ENCODE measurements at regions not wholly inside any gene's neighbourhood (a gene's known extent, or its start where the extent isn't known, plus 50 kb on each side); places are given as distances from the start of the nearest gene placed in this dataset.

GRCh38 chr1:38330799-38331198, 284.2 kb upstream of the POU3F1 start:
- Histone ChIP-seq H3K36me3 (ENCODE audit: control insufficient read depth, insufficient read depth, low read length) (no peaks in the 10 kb centered on the region), H3K27me3 (replicated peaks; ENCODE audit: control insufficient read depth, insufficient read depth, low read length) (no peaks in the 10 kb centered on the region; the same call in 1 of the 2 replicates), H3K4me3 (replicated peaks; ENCODE audit: low read depth, low read length) (no peak overlapping the region)
- TF ChIP-seq, protein P1, sequence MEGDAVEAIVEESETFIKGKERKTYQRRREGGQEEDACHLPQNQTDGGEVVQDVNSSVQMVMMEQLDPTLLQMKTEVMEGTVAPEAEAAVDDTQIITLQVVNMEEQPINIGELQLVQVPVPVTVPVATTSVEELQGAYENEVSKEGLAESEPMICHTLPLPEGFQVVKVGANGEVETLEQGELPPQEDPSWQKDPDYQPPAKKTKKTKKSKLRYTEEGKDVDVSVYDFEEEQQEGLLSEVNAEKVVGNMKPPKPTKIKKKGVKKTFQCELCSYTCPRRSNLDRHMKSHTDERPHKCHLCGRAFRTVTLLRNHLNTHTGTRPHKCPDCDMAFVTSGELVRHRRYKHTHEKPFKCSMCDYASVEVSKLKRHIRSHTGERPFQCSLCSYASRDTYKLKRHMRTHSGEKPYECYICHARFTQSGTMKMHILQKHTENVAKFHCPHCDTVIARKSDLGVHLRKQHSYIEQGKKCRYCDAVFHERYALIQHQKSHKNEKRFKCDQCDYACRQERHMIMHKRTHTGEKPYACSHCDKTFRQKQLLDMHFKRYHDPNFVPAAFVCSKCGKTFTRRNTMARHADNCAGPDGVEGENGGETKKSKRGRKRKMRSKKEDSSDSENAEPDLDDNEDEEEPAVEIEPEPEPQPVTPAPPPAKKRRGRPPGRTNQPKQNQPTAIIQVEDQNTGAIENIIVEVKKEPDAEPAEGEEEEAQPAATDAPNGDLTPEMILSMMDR (IDR thresholded peaks at IDR 0.05; ENCODE audit: insufficient read depth, low read length, poor library complexity, severe bottlenecking), result no peak
- no peak for DNase-seq (ENCODE audit: extremely low read depth, insufficient read length)

GRCh38 chr1:38329644-38330043, 283.1 kb upstream of the POU3F1 start:
- Histone ChIP-seq H3K27me3 (replicated peaks; ENCODE audit: control insufficient read depth, insufficient read depth, low read length) (no peaks in the 10 kb centered on the region; the same call in 1 of the 2 replicates), H3K4me3 (replicated peaks; ENCODE audit: low read depth, low read length) (no peak overlapping the region), H3K36me3 (ENCODE audit: control insufficient read depth, insufficient read depth, low read length) (no peaks in the 10 kb centered on the region)
- DNase-seq (ENCODE audit: extremely low read depth, insufficient read length), result no peak
- TF ChIP-seq, protein P1 (IDR thresholded peaks at IDR 0.05; ENCODE audit: insufficient read depth, low read length, poor library complexity, severe bottlenecking), result no peak

- Histone ChIP-seq H3K27me3 (replicated peaks; ENCODE audit: control insufficient read depth, insufficient read depth, low read length) (no peaks in the 10 kb centered on the region; the same call in 1 of the 2 replicates), H3K36me3 (ENCODE audit: control insufficient read depth, insufficient read depth, low read length) (no peaks in the 10 kb centered on the region), H3K4me3 (replicated peaks; ENCODE audit: low read depth, low read length) (no peak overlapping the region)
- TF ChIP-seq, protein P1 (IDR thresholded peaks at IDR 0.05; ENCODE audit: insufficient read depth, low read length, poor library complexity, severe bottlenecking), result no peak
- no peak for DNase-seq (ENCODE audit: extremely low read depth, insufficient read length)
Measured at GRCh38 chr1:38328278-38329035, 281.9 kb upstream of the POU3F1 start.

- DNase-seq (ENCODE audit: extremely low read depth, insufficient read length), result no peak
- no peaks in the 10 kb centered on the region; the same call in 1 of the 2 replicates for H3K27me3 ChIP-seq (replicated peaks; ENCODE audit: control insufficient read depth, insufficient read depth, low read length)
- TF ChIP-seq, protein P1 (IDR thresholded peaks at IDR 0.05; ENCODE audit: insufficient read depth, low read length, poor library complexity, severe bottlenecking), result no peak
- no peak overlapping the region for H3K4me3 ChIP-seq (replicated peaks; ENCODE audit: low read depth, low read length)
- H3K36me3 ChIP-seq (ENCODE audit: control insufficient read depth, insufficient read depth, low read length), result no peaks in the 10 kb centered on the region
Measured at GRCh38 chr1:38327559-38327973, 281.0 kb upstream of the POU3F1 start.

GRCh38 chr1:38326856-38327255, 280.3 kb upstream of the POU3F1 start:
- H3K27me3 ChIP-seq (replicated peaks; ENCODE audit: control insufficient read depth, insufficient read depth, low read length), result no peaks in the 10 kb centered on the region; the same call in 1 of the 2 replicates

More at GRCh38 chr1:38326856-38327255, 280.3 kb upstream of the POU3F1 start:
- Histone ChIP-seq H3K36me3 (ENCODE audit: control insufficient read depth, insufficient read depth, low read length) (no peaks in the 10 kb centered on the region), H3K4me3 (replicated peaks; ENCODE audit: low read depth, low read length) (no peak overlapping the region)
- no peak for DNase-seq (ENCODE audit: extremely low read depth, insufficient read length)
- TF ChIP-seq, protein P1 (IDR thresholded peaks at IDR 0.05; ENCODE audit: insufficient read depth, low read length, poor library complexity, severe bottlenecking), result no peak

Data from GM06990 (cell line).